Lung (tissue), 11 donors: ENCODE measurements at regions not wholly inside any gene's neighbourhood (a gene's known extent, or its start where the extent isn't known, plus 50 kb on each side); places are given as distances from the start of the nearest gene placed in this dataset.

Experiments
- ATAC-seq: fragments of 200-7000 bp; cut with Tn5 transposase; one replicate; pipeline ENCODE4 v1.9.1; 2020; ENCODE audit warnings: moderate number of reproducible peaks; ENCODE audit not compliant: insufficient read depth, low FRiP score
- DNase-seq, 3 donors: peaks; one replicate each; pipeline ENCODE4 v3.0.0-alpha.2; 2013 to 2017
- H3K27ac ChIP-seq, 2 donors: one replicate each; pipeline ENCODE4 v1.5.1; 2013; ENCODE audit warnings: mild to moderate bottlenecking in 2 of 2, moderate library complexity in 2 of 2, control low read depth in 1 of 2, inconsistent platforms in 1 of 2, low read depth in 1 of 2, low read length in 1 of 2
- H3K27me3 ChIP-seq, 3 donors: one replicate each; pipeline ENCODE4 v1.5.1; 2013; ENCODE audit warnings: low read length in 2 of 3; ENCODE audit not compliant: control insufficient read depth in 3 of 3, insufficient read depth in 3 of 3
- H3K36me3 ChIP-seq, 4 donors: one replicate each; pipeline ENCODE4 v1.5.1; 2013; ENCODE audit warnings: low read length in 4 of 4, mild to moderate bottlenecking in 1 of 4, moderate library complexity in 1 of 4; ENCODE audit not compliant: control insufficient read depth in 4 of 4, insufficient read depth in 4 of 4
- H3K4me1 ChIP-seq, 5 donors: one replicate each; pipeline ENCODE4 v1.5.1; 2013; ENCODE audit warnings: low read length in 5 of 5, mild to moderate bottlenecking in 2 of 5, moderate library complexity in 1 of 5; ENCODE audit not compliant: control insufficient read depth in 5 of 5, insufficient read depth in 5 of 5
- H3K4me3 ChIP-seq: one replicate; pipeline ENCODE4 v1.5.1; 2013; ENCODE audit warnings: mild to moderate bottlenecking, control low read depth, moderate library complexity
- H3K9ac ChIP-seq, 2 donors: one replicate each; pipeline ENCODE4 v1.5.1; 2013; ENCODE audit warnings: low read length in 2 of 2, control low read depth in 1 of 2; ENCODE audit not compliant: insufficient read depth in 1 of 2
- H3K9me3 ChIP-seq, 4 donors: one replicate each; pipeline ENCODE4 v1.5.1; 2013; ENCODE audit warnings: low read length in 3 of 4, mild to moderate bottlenecking in 1 of 4, moderate library complexity in 1 of 4; ENCODE audit not compliant: control insufficient read depth in 4 of 4, insufficient read depth in 3 of 4
- WGBS, 2 donors: extraction: QIAGEN DNeasy Blood & Tissue Kit; methylation state at CpG; one replicate each; pipeline ENCODE4 v1.1.7; 2013; 5-methylcytosine and 5-hydroxymethylcytosine counted together
- TF ChIP-seq, protein P1 (sequence below): IDR thresholded peaks from 2 replicates; pipeline ENCODE4 v1.5.1; 2012; ENCODE audit warnings: mild to moderate bottlenecking; ENCODE audit errors: control extremely low read depth, extremely low read depth
- donor health status: control.
- donor health status: control.
- donor health status: Bipolar disorder and iron deficiency.
- donor health status: healthy.
- donor health status: DM: yes; HTN: yes; CAD: no.

DNA sequence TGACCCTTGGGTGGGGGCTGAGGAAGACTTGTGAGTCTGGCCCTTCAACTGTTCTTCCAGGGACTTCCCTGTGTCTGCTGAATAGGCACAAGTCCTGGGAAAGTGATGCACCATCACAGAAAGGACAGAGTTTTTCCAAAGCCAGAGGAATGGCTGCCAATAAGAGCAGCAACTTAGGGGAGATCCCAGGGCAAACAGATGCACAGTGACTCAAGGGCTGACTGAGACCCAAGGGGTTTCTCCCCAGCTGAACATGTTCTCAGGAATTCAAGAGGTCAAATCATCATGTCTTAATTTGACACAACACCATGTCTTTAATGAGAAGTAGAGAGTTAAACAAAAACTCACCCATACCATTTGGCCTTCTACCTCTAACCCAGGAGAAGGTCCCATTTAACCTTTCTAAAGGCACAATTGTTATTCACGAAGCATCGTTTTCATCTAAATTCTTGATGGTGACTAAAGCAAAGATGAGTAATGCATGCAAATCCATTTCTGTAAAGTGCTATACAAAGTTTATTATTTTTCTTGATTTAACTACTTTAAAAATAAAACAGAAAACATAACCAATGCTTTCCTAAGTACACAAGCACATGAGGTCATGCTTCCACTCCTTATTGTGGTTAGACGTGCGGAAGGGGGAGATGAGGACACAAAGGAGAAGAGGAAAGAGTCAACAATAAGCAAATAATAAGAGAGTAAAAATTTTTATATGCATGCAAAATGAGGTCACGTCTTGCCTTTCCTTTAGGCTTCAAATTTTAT lies 324.1 kb downstream of the PLK2 start:
- WGBS, 2 donors = 81 to 92% methylated on average over 5 of the region's 5 CpGs
- DNase-seq = no peak

DNA sequence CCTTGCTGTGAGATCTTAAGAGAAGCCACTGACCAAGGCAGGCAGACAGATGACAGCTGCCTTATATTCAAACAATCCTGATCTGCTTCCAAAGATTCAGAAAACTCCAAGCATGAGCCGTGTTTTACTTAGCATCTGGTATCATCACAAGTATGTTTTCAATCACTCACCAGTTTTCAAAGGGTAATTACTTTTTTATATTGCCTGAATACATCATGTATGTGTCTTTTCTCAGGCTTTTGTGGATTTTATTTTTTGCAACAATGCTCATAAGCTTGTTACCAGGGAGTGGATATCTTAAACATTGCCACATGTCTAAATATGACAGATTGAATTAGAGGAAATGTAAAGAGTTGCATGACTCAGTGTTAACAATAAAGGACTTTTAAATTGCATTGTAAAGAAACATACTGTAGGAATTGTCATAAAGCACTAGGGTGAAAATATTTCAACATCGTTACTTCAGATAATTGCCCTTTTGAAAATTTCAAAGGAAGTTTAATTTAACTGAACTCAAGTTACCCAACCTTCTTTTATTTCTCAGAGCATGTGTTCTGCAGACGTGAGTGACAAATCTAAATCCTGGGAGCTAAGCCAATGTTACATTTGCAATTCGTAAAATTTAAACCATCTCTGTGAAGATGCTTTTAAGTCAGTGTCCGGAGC lies 326.1 kb downstream of the PLK2 start:
- TF ChIP-seq, protein P1, sequence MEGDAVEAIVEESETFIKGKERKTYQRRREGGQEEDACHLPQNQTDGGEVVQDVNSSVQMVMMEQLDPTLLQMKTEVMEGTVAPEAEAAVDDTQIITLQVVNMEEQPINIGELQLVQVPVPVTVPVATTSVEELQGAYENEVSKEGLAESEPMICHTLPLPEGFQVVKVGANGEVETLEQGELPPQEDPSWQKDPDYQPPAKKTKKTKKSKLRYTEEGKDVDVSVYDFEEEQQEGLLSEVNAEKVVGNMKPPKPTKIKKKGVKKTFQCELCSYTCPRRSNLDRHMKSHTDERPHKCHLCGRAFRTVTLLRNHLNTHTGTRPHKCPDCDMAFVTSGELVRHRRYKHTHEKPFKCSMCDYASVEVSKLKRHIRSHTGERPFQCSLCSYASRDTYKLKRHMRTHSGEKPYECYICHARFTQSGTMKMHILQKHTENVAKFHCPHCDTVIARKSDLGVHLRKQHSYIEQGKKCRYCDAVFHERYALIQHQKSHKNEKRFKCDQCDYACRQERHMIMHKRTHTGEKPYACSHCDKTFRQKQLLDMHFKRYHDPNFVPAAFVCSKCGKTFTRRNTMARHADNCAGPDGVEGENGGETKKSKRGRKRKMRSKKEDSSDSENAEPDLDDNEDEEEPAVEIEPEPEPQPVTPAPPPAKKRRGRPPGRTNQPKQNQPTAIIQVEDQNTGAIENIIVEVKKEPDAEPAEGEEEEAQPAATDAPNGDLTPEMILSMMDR = no peak
- ATAC-seq = no peak
- peak; percentile 52 to 95 (median 95) for DNase-seq
- no peaks in the 10 kb centered on the region for H3K36me3 ChIP-seq
- H3K27ac ChIP-seq = no peak overlapping the region
- H3K9me3 ChIP-seq = no peaks in the 10 kb centered on the region
- no peaks in the 10 kb centered on the region for H3K27me3 ChIP-seq
- H3K9ac ChIP-seq = no peak overlapping the region
- no peak overlapping the region for H3K4me3 ChIP-seq
- H3K4me1 ChIP-seq = peaks cover 0 to 20% (median 8%) of the 10 kb centered on the region in 5 donors
- 41% methylated on average over 5 of the region's 5 CpGs for WGBS, 2 donors

More for the DNA sequence above, 324.1 kb downstream of the PLK2 start:
- Histone ChIP-seq H3K36me3 (no peaks in the 10 kb centered on the region), H3K4me3 (no peak overlapping the region), H3K27ac (no peak overlapping the region), H3K9ac (no peak overlapping the region), H3K9me3 (no peaks in the 10 kb centered on the region), H3K27me3 (no peaks in the 10 kb centered on the region), H3K4me1 (peaks cover 0 to 20% (median 8%) of the 10 kb centered on the region in 5 donors)
- ATAC-seq = no peak
- TF ChIP-seq, protein P1 = no peak

GRCh38 chr5:58133216-58133615 lies 326.7 kb downstream of the PLK2 start:
- H3K36me3 ChIP-seq = no peaks in the 10 kb centered on the region
- H3K9me3 ChIP-seq = no peaks in the 10 kb centered on the region
- ATAC-seq = no peak
- H3K27ac ChIP-seq = no peak overlapping the region
- no peak overlapping the region for H3K4me3 ChIP-seq
- TF ChIP-seq, protein P1 = no peak
- H3K27me3 ChIP-seq = no peaks in the 10 kb centered on the region
- H3K9ac ChIP-seq = no peak overlapping the region
- 74 to 77% methylated on average over 7 of the region's 7 CpGs for WGBS, 2 donors
- H3K4me1 ChIP-seq = peaks cover 0 to 20% (median 8%) of the 10 kb centered on the region in 5 donors
- DNase-seq = no peak
